Omental fat pad (tissue), 3 donors: ENCODE measurements at regions not wholly inside any gene's neighbourhood (a gene's known extent, or its start where the extent isn't known, plus 50 kb on each side); places are given as distances from the start of the nearest gene placed in this dataset.

ENCODE experiments used
- ATAC-seq: fragments of 150-250 bp; one replicate; pipeline ENCODE4 v1.9.1; 2016; ENCODE audit warnings: mild to moderate bottlenecking, moderate library complexity; ENCODE audit not compliant: low FRiP score
- DNase-seq: peaks from one replicate; pipeline ENCODE4 v3.0.0-alpha.2; 2019; ENCODE audit warnings: low spot score
- CTCF ChIP-seq, 3 donors: fragments of 450-650 bp; IDR thresholded peaks; one replicate each; pipeline ENCODE4 v1.5.1; 2016 to 2017; ENCODE audit warnings: antibody characterized with exemption in 3 of 3, mild to moderate bottlenecking in 3 of 3, moderate library complexity in 2 of 3

GRCh38 chr1:79599257-79599656 is 592.7 kb upstream of the ADGRL4 start:
- ATAC-seq = no peak
- no peak for DNase-seq
- TF ChIP-seq CTCF (IDR thresholded peaks at IDR 0.05) = no peak

GRCh38 chr1:79595931-79596330 is 589.4 kb upstream of the ADGRL4 start:
- DNase-seq (no peak), ATAC-seq (no peak)
- no peak for TF ChIP-seq CTCF (IDR thresholded peaks at IDR 0.05)

GRCh38 chr1:79594121-79594698 is 587.7 kb upstream of the ADGRL4 start:
- DNase-seq = no peak
- TF ChIP-seq CTCF (IDR thresholded peaks at IDR 0.05) = no peak
- ATAC-seq = no peak

GRCh38 chr1:79592707-79593106 is 586.2 kb upstream of the ADGRL4 start:
- no peak for ATAC-seq
- no peak for TF ChIP-seq CTCF (IDR thresholded peaks at IDR 0.05)
- DNase-seq = no peak

- no peak for TF ChIP-seq CTCF (IDR thresholded peaks at IDR 0.05)
- ATAC-seq = no peak
- no peak for DNase-seq
These were observed 582.2 kb upstream of the ADGRL4 start for GRCh38 chr1:79588719-79589118.

GRCh38 chr1:79587229-79587628 is 580.7 kb upstream of the ADGRL4 start:
- no peak for TF ChIP-seq CTCF (IDR thresholded peaks at IDR 0.05)
- no peak for DNase-seq
- no peak for ATAC-seq

GRCh38 chr1:79585801-79586200 is 579.3 kb upstream of the ADGRL4 start:
- DNase-seq (no peak), ATAC-seq (no peak)
- no peak for TF ChIP-seq CTCF (IDR thresholded peaks at IDR 0.05)
